Testis (tissue), 2 donors: ENCODE measurements at regions not wholly inside any gene's neighbourhood (a gene's known extent, or its start where the extent isn't known, plus 50 kb on each side); places are given as distances from the start of the nearest gene placed in this dataset.

Experiments
- DNase-seq: peaks from one replicate; pipeline ENCODE4 v3.0.0-alpha.2; 2019
- H3K27ac ChIP-seq, 2 donors: fragments of 200-600 bp; sonication (generic); one replicate each; pipeline ENCODE4 v1.5.1; 2019
- H3K27me3 ChIP-seq: fragments of 200-600 bp; sonication (generic); one replicate; pipeline ENCODE4 v1.5.1; 2019
- H3K36me3 ChIP-seq: fragments of 200-600 bp; sonication (generic); one replicate; pipeline ENCODE4 v1.5.1; 2017; ENCODE audit warnings: low read depth; ENCODE audit errors: missing control alignments
- H3K4me1 ChIP-seq: fragments of 200-600 bp; sonication (generic); one replicate; pipeline ENCODE4 v1.5.1; 2019
- H3K4me3 ChIP-seq, 2 donors: fragments of 200-600 bp; sonication (generic); one replicate each; pipeline ENCODE4 v1.5.1; 2017 to 2019
- H3K9me3 ChIP-seq: fragments of 200-600 bp; sonication (generic); one replicate; pipeline ENCODE4 v1.5.1; 2017
- POLR2A ChIP-seq: fragments of 450-650 bp; IDR thresholded peaks from one replicate; pipeline ENCODE4 v1.6.1; 2017; ENCODE audit warnings: antibody characterized with exemption, mild to moderate bottlenecking, moderate library complexity
- WGBS, 2 donors: methylation state at CpG; one replicate each; pipeline ENCODE4 v1.1.5; 2018; 5-methylcytosine and 5-hydroxymethylcytosine counted together
- intact Hi-C: fragments of 100-400 bp; cut with DNase I; formaldehyde crosslinking; loops from one replicate; pipeline ENCODE4 v1.15.1; 2023; ENCODE audit warnings: low total_unique reads
- TF ChIP-seq, protein P1 (sequence below), 3 experiments: fragments of 450-650 bp in 2 of 3; fragments of 200-600 bp in 1 of 3; sonication (generic) in 1 of 3; IDR thresholded peaks; one replicate each; pipeline ENCODE4 v1.5.1; 2016 to 2019; ENCODE audit warnings: antibody characterized with exemption in 3 of 3, mild to moderate bottlenecking in 2 of 3, moderate library complexity in 1 of 3

DNA sequence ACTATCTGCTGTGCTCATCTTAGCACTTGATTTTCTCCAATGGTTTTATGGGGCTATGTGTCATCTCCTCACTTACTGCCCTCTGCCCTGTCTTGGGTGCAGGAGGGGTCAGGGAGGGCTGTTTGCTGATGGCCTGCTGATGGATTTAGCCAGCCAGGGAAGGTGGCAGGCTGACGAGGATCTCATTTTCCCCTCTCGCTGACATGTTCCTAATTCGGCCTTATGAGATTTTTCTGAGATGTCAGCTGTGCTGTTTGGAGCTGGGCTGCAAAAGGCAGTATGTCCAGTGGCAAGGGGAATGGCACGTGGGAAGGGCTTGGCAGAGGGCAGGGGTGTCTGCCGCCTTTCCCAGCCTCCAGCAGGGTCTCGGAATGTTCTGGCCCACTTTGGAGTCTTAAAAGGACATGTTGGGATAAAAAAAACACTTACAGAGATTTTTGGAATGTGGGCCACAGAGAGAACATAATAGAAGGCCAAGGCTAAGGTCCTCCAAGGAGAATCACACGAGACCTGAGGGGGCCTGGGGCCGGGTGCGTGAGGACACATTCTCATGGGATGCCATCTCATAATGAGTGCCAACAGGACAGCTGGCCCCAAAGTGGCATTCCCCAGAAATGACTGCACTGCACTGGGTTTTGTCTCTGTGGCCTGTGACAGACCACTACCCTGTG lies 303.8 kb downstream of the TLE3 start:
- intact Hi-C loops: no loop called here

DNA sequence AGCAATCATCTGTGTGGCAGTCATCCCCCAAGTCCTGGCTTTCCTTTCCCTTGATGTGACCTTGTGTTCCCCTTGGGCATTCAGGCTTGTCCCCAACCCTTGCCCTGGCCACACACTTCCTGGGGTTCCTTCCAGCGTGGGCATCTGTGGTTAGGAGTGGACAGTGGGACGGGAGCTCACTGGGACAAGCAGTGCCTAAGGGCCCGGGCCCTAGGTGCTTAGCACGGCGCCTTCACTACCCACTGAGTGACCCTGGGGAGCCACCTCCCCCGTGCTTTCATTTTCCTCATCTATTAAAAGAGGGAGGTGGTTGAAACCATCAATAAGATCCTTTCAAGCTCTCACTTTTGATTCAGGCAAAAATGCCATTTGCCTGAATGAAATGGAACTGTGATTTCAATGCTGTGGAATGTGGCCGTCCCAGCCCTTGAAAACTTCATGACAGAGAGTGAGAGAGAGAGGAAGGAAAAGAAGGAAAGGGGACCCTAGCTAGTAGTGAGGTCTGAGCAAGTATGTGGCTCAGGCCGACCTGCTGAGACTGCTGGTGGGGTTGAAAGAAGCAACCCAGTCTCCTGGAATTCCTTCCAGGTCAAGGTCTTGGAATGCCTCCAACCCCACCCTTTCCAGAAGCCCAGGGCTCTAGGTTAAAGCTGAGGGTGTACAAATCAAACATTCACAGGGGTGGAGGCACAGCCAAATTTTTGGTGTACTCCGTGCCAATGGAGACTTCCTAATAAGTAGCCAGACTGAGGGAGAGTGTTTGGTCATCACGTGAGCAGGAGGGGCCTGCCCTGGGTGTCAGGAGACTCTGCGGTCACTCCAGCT lies 302.9 kb downstream of the TLE3 start:
- no peak overlapping the region for H3K4me3 ChIP-seq
- WGBS, 2 donors: 55 to 58% methylated on average over 11 of the region's 11 CpGs
- intact Hi-C loops: no loop called here
- H3K9me3 ChIP-seq: no peaks in the 10 kb centered on the region
- TF ChIP-seq, protein P1, sequence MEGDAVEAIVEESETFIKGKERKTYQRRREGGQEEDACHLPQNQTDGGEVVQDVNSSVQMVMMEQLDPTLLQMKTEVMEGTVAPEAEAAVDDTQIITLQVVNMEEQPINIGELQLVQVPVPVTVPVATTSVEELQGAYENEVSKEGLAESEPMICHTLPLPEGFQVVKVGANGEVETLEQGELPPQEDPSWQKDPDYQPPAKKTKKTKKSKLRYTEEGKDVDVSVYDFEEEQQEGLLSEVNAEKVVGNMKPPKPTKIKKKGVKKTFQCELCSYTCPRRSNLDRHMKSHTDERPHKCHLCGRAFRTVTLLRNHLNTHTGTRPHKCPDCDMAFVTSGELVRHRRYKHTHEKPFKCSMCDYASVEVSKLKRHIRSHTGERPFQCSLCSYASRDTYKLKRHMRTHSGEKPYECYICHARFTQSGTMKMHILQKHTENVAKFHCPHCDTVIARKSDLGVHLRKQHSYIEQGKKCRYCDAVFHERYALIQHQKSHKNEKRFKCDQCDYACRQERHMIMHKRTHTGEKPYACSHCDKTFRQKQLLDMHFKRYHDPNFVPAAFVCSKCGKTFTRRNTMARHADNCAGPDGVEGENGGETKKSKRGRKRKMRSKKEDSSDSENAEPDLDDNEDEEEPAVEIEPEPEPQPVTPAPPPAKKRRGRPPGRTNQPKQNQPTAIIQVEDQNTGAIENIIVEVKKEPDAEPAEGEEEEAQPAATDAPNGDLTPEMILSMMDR (IDR thresholded peaks at IDR 0.05): no peak
- no peak for TF ChIP-seq POLR2A
- H3K36me3 ChIP-seq: no peaks in the 10 kb centered on the region
- H3K4me1 ChIP-seq: peaks cover 22% of the 10 kb centered on the region
- H3K27ac ChIP-seq: peak overlapping the region in 1 of 2 donors; percentile 5
- no peaks in the 10 kb centered on the region for H3K27me3 ChIP-seq
- DNase-seq: peak; percentile 64

More for the DNA sequence above, 303.8 kb downstream of the TLE3 start:
- Histone ChIP-seq H3K36me3 (no peaks in the 10 kb centered on the region), H3K27ac (peak overlapping the region in 1 of 2 donors; percentile 5), H3K27me3 (no peaks in the 10 kb centered on the region), H3K4me1 (peaks cover 22% of the 10 kb centered on the region), H3K4me3 (no peak overlapping the region), H3K9me3 (no peaks in the 10 kb centered on the region)
- WGBS, 2 donors: 56 to 64% methylated on average over 9 of the region's 9 CpGs
- DNase-seq: no peak
- TF ChIP-seq, protein P1 (IDR thresholded peaks at IDR 0.05): no peak
- TF ChIP-seq POLR2A: no peak

DNA sequence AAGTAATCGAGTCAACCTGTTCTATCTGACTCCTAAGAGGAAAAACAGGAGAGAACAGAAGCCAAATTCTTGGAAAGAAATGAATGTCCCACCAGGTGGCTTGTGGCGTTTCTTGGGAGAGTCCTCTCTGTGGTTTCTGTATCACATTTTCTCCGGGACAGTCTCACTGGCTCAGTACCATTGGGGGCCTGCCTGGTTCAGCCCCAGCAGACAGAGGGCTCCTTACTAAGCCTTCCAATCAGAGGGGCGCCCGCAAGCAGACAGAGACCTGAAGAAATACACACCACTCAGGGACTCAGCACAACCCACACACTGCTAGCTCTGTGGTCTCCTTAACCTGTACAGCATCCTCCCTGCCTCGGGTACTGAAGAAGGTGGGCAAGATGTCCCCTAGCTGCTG lies 302.1 kb downstream of the TLE3 start:
- 63 to 79% methylated on average over 4 to 5 of the region's 6 CpGs for WGBS, 2 donors
- TF ChIP-seq, protein P1 (IDR thresholded peaks at IDR 0.05): no peak
- no peak for TF ChIP-seq POLR2A
- peak overlapping the region in 1 of 2 donors; percentile 5 for H3K27ac ChIP-seq

DNA sequence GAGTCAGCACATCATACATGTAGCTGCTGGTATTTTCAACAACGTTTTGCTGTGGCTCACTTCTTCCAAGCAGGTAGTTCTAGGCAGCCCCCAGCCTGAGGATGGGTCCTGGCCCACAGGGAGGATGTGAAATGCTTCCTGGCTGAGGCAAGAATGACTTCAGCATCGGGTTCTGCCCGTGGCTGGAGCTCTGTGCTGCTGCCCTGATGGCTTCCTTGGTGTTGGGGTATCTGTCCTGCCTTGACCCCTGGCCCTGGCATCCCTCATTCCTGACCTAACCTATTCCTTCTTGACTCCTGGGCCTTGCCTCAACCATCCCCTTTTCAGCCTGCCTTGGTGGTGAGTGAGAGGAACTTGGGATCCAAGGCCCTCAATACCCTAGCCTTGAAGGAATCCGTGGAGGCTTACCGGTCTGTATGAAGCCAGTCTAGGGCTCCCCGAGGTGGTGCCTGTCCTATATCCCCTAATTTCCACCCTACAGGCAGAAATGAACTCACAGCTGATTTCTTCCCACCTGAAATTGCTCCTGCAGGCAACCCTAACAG lies 300.6 kb downstream of the TLE3 start:
- intact Hi-C loops: no loop called here
- no peaks in the 10 kb centered on the region for H3K27me3 ChIP-seq
- H3K9me3 ChIP-seq: no peaks in the 10 kb centered on the region
- DNase-seq: no peak
- H3K36me3 ChIP-seq: no peaks in the 10 kb centered on the region
- 66 to 74% methylated on average over 6 of the region's 6 CpGs for WGBS, 2 donors
- H3K27ac ChIP-seq: no peak overlapping the region
- no peak overlapping the region for H3K4me3 ChIP-seq
- peaks cover 22% of the 10 kb centered on the region for H3K4me1 ChIP-seq
- no peak for TF ChIP-seq POLR2A
- TF ChIP-seq, protein P1 (IDR thresholded peaks at IDR 0.05): no peak

More for the DNA sequence above, 302.1 kb downstream of the TLE3 start:
- Histone ChIP-seq H3K27me3 (no peaks in the 10 kb centered on the region), H3K4me3 (no peak overlapping the region), H3K9me3 (no peaks in the 10 kb centered on the region), H3K36me3 (no peaks in the 10 kb centered on the region), H3K4me1 (peaks cover 22% of the 10 kb centered on the region)
- DNase-seq: no peak
- intact Hi-C loops: no loop called here
